Astrocyte (in vitro differentiated cells and primary cell): ENCODE measurements at regions not wholly inside any gene's neighbourhood (a gene's known extent, or its start where the extent isn't known, plus 50 kb on each side); places are given as distances from the start of the nearest gene placed in this dataset.

Source experiments
- EZH2 ChIP-seq: IDR thresholded peaks from 2 replicates; pipeline ENCODE4 v1.6.1; 2012; ENCODE audit warnings: mild to moderate bottlenecking, low read length, inconsistent platforms; ENCODE audit not compliant: insufficient read depth
- TF ChIP-seq, protein P1 (sequence below): IDR thresholded peaks from 2 replicates; pipeline ENCODE4 v1.5.1; 2011; ENCODE audit warnings: low read depth, mild to moderate bottlenecking, inconsistent platforms, low read length, moderate library complexity; ENCODE audit not compliant: insufficient read depth

GRCh38 chr7:22013711-22014110 lies 68.0 kb upstream of the CDCA7L start:
- TF ChIP-seq, protein P1, sequence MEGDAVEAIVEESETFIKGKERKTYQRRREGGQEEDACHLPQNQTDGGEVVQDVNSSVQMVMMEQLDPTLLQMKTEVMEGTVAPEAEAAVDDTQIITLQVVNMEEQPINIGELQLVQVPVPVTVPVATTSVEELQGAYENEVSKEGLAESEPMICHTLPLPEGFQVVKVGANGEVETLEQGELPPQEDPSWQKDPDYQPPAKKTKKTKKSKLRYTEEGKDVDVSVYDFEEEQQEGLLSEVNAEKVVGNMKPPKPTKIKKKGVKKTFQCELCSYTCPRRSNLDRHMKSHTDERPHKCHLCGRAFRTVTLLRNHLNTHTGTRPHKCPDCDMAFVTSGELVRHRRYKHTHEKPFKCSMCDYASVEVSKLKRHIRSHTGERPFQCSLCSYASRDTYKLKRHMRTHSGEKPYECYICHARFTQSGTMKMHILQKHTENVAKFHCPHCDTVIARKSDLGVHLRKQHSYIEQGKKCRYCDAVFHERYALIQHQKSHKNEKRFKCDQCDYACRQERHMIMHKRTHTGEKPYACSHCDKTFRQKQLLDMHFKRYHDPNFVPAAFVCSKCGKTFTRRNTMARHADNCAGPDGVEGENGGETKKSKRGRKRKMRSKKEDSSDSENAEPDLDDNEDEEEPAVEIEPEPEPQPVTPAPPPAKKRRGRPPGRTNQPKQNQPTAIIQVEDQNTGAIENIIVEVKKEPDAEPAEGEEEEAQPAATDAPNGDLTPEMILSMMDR, result no peak
- no peak for TF ChIP-seq EZH2
